Inflammatory macrophage treated with lipopolysaccharide for 1 hour (primary cell): ENCODE measurements at regions not wholly inside any gene's neighbourhood (a gene's known extent, or its start where the extent isn't known, plus 50 kb on each side); places are given as distances from the start of the nearest gene placed in this dataset.

Experiments used
- DNase-seq, 2 donors: peaks; one replicate each; pipeline ENCODE4 v3.0.0-alpha.2; 2020 to 2022

- no peak for DNase-seq
Measured at GRCh38 chr5:152901754-152902153, 496.7 kb upstream of the NMUR2 start.

- DNase-seq, result no peak
Measured at GRCh38 chr5:152905286-152905685, 500.2 kb upstream of the NMUR2 start.

- DNase-seq, result no peak
Measured at GRCh38 chr5:152907488-152908245, 502.6 kb upstream of the NMUR2 start.

GRCh38 chr5:152912924-152913323, 507.8 kb upstream of the NMUR2 start:
- DNase-seq, result no peak

GRCh38 chr5:152932621-152933020, 527.5 kb upstream of the NMUR2 start:
- no peak for DNase-seq

- no peak for DNase-seq
Measured at GRCh38 chr5:152933056-152933455, 528.0 kb upstream of the NMUR2 start.

- DNase-seq, result no peak
Measured at GRCh38 chr5:152938630-152939029, 533.6 kb upstream of the NMUR2 start.

- DNase-seq, result no peak
Measured at GRCh38 chr5:152942633-152943336, 537.7 kb upstream of the NMUR2 start.

GRCh38 chr5:152953788-152954483, 536.5 kb upstream of the GRIA1 start:
- no peak for DNase-seq

GRCh38 chr5:152956943-152957613, 533.4 kb upstream of the GRIA1 start:
- DNase-seq, result no peak

GRCh38 chr5:152978141-152978835, 512.2 kb upstream of the GRIA1 start:
- DNase-seq, result no peak

GRCh38 chr5:152987131-152987530, 503.3 kb upstream of the GRIA1 start:
- DNase-seq, result no peak

- no peak for DNase-seq
Measured at GRCh38 chr5:152990217-152990616, 500.3 kb upstream of the GRIA1 start.

- no peak for DNase-seq
Measured at GRCh38 chr5:152990649-152991048, 499.8 kb upstream of the GRIA1 start.

GRCh38 chr5:152994033-152994680, 496.3 kb upstream of the GRIA1 start:
- no peak for DNase-seq

GRCh38 chr5:152995214-152995725, 495.2 kb upstream of the GRIA1 start:
- DNase-seq, result no peak

GRCh38 chr5:153005711-153006110, 484.8 kb upstream of the GRIA1 start:
- no peak for DNase-seq

GRCh38 chr5:153006681-153007080, 483.8 kb upstream of the GRIA1 start:
- DNase-seq, result no peak

- no peak for DNase-seq
Measured at GRCh38 chr5:153014194-153014593, 476.3 kb upstream of the GRIA1 start.

GRCh38 chr5:153018121-153018520, 472.3 kb upstream of the GRIA1 start:
- DNase-seq, result no peak

- DNase-seq, result no peak
Measured at GRCh38 chr5:153030755-153031725, 459.4 kb upstream of the GRIA1 start.
